ENCODE measurements at regions not wholly inside any gene's neighbourhood (a gene's known extent, or its start where the extent isn't known, plus 50 kb on each side); places are given as distances from the start of the nearest gene placed in this dataset.

DNA sequence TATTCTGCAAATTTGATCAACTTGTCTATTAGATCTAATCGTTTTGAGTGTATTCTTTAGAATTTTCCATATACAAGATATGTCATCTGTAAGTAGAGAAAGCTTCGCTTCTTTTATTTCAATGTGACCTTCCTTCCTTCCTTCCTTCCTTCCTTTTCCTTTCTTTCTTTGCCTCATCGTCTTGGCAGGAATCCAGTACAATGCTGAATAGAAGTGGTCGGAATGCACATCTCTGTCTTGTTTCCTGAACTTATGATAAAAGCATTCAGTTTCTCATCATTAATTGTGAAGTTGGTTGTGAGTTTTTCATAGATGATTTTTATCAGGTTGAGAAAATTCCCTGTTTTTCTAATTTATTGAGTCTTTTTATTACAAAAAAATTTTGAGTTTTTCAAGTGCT is 300.7 kb upstream of the ZNF32 start:
- no peak overlapping the region for H3K4me3 Mint-ChIP-seq
- H3K27ac Mint-ChIP-seq, result no peak overlapping the region
- no peaks in the 10 kb centered on the region for H3K4me1 Mint-ChIP-seq
- DNase-seq, result no peak
- peaks cover 7 to 16% of the 10 kb centered on the region in 2 donors for H3K9me3 Mint-ChIP-seq
- no peaks in the 10 kb centered on the region for H3K36me3 Mint-ChIP-seq
- ATAC-seq (replicated peaks), result no peak
- peaks cover 0 to 8% of the 10 kb centered on the region in 2 donors for H3K27me3 Mint-ChIP-seq

- ATAC-seq (replicated peaks) (no peak), DNase-seq (no peak)
- Mint-ChIP-seq H3K27me3 (peaks cover 8 to 16% of the 10 kb centered on the region in 2 donors), H3K36me3 (no peaks in the 10 kb centered on the region), H3K4me3 (no peak overlapping the region), H3K4me1 (no peaks in the 10 kb centered on the region), H3K9me3 (peaks cover 5 to 8% of the 10 kb centered on the region in 2 donors), H3K27ac (no peak overlapping the region)
Measured at GRCh38 chr10:43946445-43946844, 297.8 kb upstream of the ZNF32 start.

DNA sequence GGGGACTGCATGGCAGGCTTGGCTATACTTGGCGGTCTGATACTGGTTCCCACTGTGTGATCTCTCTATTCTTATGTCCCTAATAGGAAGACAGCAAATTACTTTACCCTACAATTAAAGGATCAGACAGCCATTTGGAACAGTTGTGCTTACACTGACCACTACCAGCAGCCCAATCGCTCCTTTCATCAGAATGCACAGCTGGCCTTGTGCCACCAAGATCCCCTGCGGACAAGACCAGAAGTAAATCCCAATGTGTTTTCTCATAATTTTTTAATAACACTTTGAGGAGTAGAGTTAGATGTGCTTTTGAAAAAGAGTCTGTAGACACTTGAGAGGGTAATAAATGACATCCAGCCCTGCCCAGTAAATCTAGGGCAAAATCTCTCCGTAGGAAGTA is 297.2 kb upstream of the ZNF32 start:
- Mint-ChIP-seq H3K9me3 (peaks cover 5 to 7% of the 10 kb centered on the region in 2 donors), H3K27me3 (peaks cover 8 to 17% of the 10 kb centered on the region in 2 donors), H3K4me3 (no peak overlapping the region), H3K27ac (no peak overlapping the region), H3K36me3 (no peaks in the 10 kb centered on the region), H3K4me1 (no peaks in the 10 kb centered on the region)
- no peak for DNase-seq
- ATAC-seq (replicated peaks), result no peak

DNA sequence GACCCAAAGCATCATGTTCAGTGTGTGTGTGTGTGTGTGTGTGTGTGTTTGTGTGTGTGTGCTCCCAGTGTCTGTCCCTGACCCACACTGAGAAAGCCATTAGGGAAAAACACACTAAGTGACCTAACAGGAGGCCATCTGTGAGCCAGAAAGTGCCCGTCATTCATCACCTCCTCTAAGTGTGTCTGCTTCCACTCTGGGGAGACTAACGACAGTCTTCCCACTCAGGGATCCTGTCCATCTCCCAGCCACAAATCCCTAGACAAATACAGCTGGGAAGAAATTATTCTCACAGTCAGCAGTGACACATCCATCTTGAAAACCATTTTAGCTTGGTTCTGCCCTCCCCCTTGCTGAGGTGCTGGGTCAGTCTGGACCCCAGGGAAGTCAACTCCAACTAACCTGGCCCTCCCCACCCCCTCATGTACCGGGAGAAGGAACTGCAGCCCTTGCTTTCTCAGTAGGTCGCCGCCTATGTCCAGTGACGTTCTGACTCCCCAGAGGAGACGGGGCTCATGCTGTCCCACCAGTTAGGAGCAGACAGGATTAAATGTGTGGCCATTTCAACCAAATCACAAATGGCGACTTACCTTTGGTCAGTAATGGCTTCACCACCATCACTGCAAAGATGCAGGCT is 296.5 kb upstream of the ZNF32 start:
- Mint-ChIP-seq H3K4me1 (no peaks in the 10 kb centered on the region), H3K36me3 (no peaks in the 10 kb centered on the region), H3K27ac (no peak overlapping the region), H3K4me3 (no peak overlapping the region), H3K9me3 (peaks cover under 1 to 2% of the 10 kb centered on the region in 2 donors), H3K27me3 (peaks cover 8 to 17% of the 10 kb centered on the region in 2 donors)
- no peak for ATAC-seq (replicated peaks)
- no peak for DNase-seq

GRCh38 chr10:43944381-43945093 is 295.9 kb upstream of the ZNF32 start:
- Mint-ChIP-seq H3K27me3 (peaks cover 8 to 17% of the 10 kb centered on the region in 2 donors), H3K9me3 (peaks cover 0 to 2% of the 10 kb centered on the region in 2 donors), H3K4me3 (no peak overlapping the region), H3K27ac (no peak overlapping the region), H3K4me1 (no peaks in the 10 kb centered on the region), H3K36me3 (no peaks in the 10 kb centered on the region)
- ATAC-seq (replicated peaks) (no peak), DNase-seq (no peak)

- H3K27me3 Mint-ChIP-seq, result peaks cover 8 to 17% of the 10 kb centered on the region in 2 donors
- H3K36me3 Mint-ChIP-seq, result no peaks in the 10 kb centered on the region
- no peaks in the 10 kb centered on the region for H3K4me1 Mint-ChIP-seq
- H3K9me3 Mint-ChIP-seq, result peaks cover 0 to 2% of the 10 kb centered on the region in 2 donors
- DNase-seq, result no peak
- no peak overlapping the region for H3K4me3 Mint-ChIP-seq
- no peak for ATAC-seq (replicated peaks)
- no peak overlapping the region for H3K27ac Mint-ChIP-seq
Measured at GRCh38 chr10:43943818-43944360, 295.2 kb upstream of the ZNF32 start.

DNA sequence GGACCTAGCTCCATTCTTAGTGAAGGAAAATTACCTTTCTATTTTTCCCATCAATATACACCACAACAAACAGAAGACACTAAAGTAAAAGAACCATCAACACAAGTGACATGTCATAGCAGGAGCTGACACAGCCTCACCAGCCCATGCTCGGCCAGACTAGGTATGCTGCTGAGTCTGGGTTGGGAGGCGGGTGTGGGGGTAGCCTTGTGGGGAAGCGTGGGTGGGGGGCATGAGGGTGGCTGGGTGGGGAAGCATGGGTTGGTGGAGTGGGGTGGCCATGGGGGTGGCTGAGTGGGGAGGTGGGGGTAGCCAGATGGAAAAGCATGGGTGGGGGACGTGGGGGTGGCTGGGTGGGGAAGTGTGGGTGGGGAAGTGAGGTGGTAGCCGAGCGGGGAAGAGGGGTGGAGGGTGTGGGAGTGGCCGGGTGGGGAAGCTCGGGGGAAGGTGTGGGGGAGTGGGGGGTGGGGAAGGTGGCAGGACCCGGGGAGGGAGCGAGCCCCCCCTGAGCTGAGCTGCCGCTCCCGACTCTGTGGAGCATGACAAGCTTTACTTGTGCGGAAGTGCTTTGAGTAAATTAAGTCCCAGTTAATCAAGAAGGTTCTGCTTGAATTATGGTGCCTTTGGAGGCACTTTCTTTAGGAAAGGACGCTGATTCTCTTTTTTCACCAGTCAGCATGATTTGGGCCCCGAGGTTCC is 294.6 kb upstream of the ZNF32 start:
- no peak overlapping the region for H3K27ac Mint-ChIP-seq
- DNase-seq (no peak), ATAC-seq (replicated peaks) (no peak)
- H3K36me3 Mint-ChIP-seq, result no peaks in the 10 kb centered on the region
- peaks cover 8 to 17% of the 10 kb centered on the region in 2 donors for H3K27me3 Mint-ChIP-seq
- peaks cover 0 to 2% of the 10 kb centered on the region in 2 donors for H3K9me3 Mint-ChIP-seq
- H3K4me3 Mint-ChIP-seq, result no peak overlapping the region
- no peaks in the 10 kb centered on the region for H3K4me1 Mint-ChIP-seq

- no peak overlapping the region for H3K27ac Mint-ChIP-seq
- no peak overlapping the region for H3K4me3 Mint-ChIP-seq
Measured at GRCh38 chr10:43942096-43942850, 293.6 kb upstream of the ZNF32 start.

DNA sequence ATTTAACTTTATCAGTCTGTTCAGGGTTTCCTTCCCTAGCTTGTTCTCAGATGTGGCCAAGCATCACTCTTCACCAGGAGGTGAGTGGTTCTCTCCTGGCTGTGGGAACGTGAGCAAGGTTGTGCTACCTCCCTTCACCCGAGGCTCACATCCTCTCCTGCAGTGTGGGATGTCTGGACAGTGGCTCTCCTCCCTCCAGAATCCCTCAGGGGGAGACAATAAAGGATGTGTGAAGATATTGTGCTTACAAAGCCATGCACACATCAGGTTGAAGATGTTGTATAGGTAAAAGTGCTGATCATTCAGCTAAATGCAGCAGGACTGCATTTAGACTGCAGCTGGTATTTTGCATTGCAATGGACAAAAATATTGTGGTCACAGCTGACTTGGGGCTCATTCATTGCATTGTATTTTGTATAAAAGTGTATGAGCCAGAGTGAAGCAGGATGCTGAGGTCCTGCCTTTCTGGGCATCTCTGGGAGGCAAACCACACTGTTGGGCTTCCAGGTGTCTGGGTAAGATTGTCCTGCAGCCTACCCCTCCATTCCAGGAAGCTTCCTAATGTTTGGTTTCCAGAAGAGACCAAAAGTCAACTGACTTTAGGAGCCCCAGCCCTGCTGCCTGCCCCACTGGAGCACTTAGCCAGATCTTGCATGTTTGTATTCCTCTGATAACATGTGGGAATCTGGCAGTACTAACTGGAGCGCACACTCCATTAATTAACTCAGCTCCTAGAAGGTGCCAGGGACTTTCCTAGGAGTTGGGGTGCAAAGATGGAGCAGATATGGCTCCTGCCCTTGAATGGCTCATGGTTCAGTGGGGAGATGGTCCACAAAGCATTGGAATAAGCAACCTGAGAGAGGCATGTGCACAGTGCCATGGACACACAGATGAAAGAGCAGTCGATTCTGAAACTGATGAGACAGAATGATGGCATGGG is 292.5 kb upstream of the ZNF32 start:
- Mint-ChIP-seq H3K9me3 (peaks cover 5 to 6% of the 10 kb centered on the region in 2 donors), H3K4me1 (no peaks in the 10 kb centered on the region), H3K27ac (no peak overlapping the region), H3K36me3 (no peaks in the 10 kb centered on the region), H3K4me3 (no peak overlapping the region), H3K27me3 (peaks cover 8 to 17% of the 10 kb centered on the region in 2 donors)
- ATAC-seq (replicated peaks) (no peak), DNase-seq (no peak)

More at GRCh38 chr10:43942096-43942850, 293.6 kb upstream of the ZNF32 start:
- Mint-ChIP-seq H3K4me1 (no peaks in the 10 kb centered on the region), H3K36me3 (no peaks in the 10 kb centered on the region), H3K9me3 (peaks cover 5 to 6% of the 10 kb centered on the region in 2 donors), H3K27me3 (peaks cover 8 to 17% of the 10 kb centered on the region in 2 donors)
- DNase-seq (no peak), ATAC-seq (replicated peaks) (no peak)

DNA sequence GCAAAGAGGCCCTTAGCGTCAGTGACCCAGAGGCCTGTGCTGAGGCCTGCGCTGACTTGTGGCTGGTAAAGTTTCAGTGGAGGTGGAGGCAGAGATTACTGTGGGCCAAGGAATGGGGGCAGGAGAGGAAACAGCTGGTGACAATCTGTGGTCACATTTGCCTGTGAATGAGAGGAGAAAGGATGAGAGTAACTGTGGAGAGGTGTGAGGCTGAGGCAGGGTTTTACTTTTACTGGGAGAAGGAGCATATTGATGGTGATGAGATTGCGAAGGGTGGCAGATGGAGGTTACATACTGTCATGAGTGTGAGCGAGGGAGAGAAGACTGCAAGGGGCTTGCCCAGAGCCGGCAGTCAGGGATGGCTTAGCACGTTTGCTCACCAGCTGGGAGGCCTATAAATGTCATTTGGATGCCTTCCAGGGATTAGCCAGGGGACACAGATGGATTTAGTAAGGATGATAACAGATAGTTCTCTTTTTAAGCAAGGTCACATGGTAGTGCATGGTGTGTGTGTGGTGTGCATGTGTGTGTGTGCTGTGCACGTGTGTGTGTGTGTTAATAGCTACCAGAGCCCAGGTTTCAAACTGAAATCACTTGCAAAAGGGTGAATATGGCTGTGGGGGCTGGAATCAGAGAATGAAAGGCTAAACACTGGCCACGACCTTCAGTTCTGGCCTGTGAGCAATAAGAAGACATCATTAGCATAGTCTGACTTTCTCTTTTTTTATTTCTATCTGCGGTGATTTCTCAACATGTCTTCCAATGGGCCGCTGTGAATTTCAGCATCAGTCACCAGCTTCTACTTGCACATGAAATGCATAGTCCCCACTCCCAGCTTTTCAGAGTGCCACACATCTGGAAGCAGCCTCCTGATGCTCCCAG is 291.5 kb upstream of the ZNF32 start:
- Mint-ChIP-seq H3K4me1 (no peaks in the 10 kb centered on the region), H3K27me3 (peaks cover 8 to 17% of the 10 kb centered on the region in 2 donors), H3K27ac (no peak overlapping the region), H3K9me3 (peaks cover 5 to 6% of the 10 kb centered on the region in 2 donors), H3K4me3 (no peak overlapping the region), H3K36me3 (no peaks in the 10 kb centered on the region)
- DNase-seq (no peak), ATAC-seq (replicated peaks) (no peak)

GRCh38 chr10:43939389-43939938 is 290.8 kb upstream of the ZNF32 start:
- Mint-ChIP-seq H3K9me3 (peaks cover 5 to 6% of the 10 kb centered on the region in 2 donors), H3K4me3 (no peak overlapping the region), H3K36me3 (no peaks in the 10 kb centered on the region), H3K27me3 (peaks cover 8 to 17% of the 10 kb centered on the region in 2 donors), H3K4me1 (no peaks in the 10 kb centered on the region), H3K27ac (no peak overlapping the region)
- DNase-seq (no peak), ATAC-seq (replicated peaks) (no peak)

DNA sequence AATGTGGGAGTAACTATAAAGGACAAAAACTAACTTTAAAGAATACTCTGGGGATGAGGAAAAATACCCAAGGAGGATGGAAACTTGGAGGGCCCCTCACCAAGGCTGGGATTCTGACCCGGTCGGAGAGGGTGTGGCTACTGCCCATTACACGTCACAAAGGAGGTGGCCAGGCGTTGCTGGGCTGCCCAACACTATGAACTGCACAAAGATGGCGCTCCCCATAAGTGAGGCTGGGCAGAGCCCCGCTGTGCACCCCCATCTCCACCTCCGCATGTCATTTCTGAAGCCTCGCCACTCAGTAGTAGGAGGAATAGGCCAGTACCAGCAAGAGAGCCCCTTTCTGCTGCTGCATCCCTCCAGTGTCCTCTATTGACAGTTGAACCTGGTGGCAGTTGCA is 290.1 kb upstream of the ZNF32 start:
- Mint-ChIP-seq H3K9me3 (peaks cover 5 to 7% of the 10 kb centered on the region in 2 donors), H3K4me1 (no peaks in the 10 kb centered on the region), H3K4me3 (no peak overlapping the region), H3K36me3 (no peaks in the 10 kb centered on the region), H3K27ac (no peak overlapping the region), H3K27me3 (peaks cover 8 to 17% of the 10 kb centered on the region in 2 donors)
- DNase-seq, result no peak
- ATAC-seq (replicated peaks), result no peak

All from stimulated activated naive B cell treated with anti-CD40 and anti-IgM and Interleukin-4, amounts not matched to agents 10 μg/mL and 1 μg/mL and 100 μg/mL, for 72 hours (primary cell).